GM18505 (cell line): ENCODE measurements at regions not wholly inside any gene's neighbourhood (a gene's known extent, or its start where the extent isn't known, plus 50 kb on each side); places are given as distances from the start of the nearest gene placed in this dataset.

Experiments used
- ATAC-seq: cut with Tn5 transposase; IDR thresholded peaks from one replicate; pipeline ENCODE4 v1.9.1; 2021; ENCODE audit not compliant: unreplicated experiment
- POLR2A ChIP-seq: IDR thresholded peaks from 4 replicates; pipeline ENCODE4 v1.6.1; 2011; ENCODE audit warnings: borderline replicate concordance; ENCODE audit not compliant: insufficient read depth, insufficient read length; ENCODE audit errors: extremely low read depth

GRCh38 chr1:201748335-201748734, 80.6 kb upstream of the IPO9 start:
- no peak for ATAC-seq

GRCh38 chr1:201749059-201749690, 79.8 kb upstream of the IPO9 start:
- no peak for TF ChIP-seq POLR2A
- ATAC-seq: no peak

More at GRCh38 chr1:201748335-201748734, 80.6 kb upstream of the IPO9 start:
- TF ChIP-seq POLR2A: no peak

DNA sequence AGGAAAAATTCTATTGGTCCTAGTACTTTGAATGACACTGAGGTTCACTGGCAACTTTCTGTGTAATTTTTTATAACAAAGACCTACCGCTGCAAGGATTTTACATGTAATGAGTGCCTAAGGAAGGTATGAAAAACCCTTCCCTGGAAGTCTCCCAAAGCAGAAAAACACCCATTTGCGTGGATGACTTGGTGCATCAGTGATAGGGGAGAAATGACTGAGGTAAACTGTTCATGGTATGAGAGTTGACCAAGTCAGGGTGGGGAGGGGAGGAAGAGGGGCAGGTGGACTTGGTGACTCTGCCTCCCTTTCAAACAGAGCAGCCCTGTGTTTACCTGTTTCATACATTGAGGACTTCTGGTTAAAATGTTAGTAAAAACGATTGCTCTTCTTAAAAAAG, 78.8 kb upstream of the IPO9 start:
- ATAC-seq: no peak
- no peak for TF ChIP-seq POLR2A

GRCh38 chr1:201750934-201751333, 78.0 kb upstream of the IPO9 start:
- TF ChIP-seq POLR2A: no peak
- ATAC-seq: no peak

- ATAC-seq: no peak
- TF ChIP-seq POLR2A: no peak
These were observed 77.1 kb upstream of the IPO9 start for GRCh38 chr1:201751872-201752271.

GRCh38 chr1:201752333-201752732, 76.6 kb upstream of the IPO9 start:
- TF ChIP-seq POLR2A: no peak
- no peak for ATAC-seq

DNA sequence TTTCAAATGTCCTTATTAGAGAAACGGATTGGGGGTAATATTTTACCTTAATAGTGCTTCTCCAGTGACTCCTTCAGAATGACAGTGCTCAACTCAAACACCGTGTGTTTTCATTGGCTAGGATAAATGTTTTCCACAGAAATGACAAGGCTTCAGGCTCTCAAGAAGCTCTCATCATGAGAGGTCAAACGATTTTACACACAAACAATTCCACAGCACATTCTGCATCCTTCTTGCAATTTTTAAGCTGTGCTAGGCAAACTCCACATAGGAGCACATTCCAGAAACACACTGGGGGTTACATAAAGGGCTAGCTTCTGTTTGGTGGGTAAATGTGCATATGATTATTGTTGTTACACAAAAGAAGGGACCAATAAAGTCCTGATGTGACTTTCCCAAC, 75.5 kb upstream of the IPO9 start:
- ATAC-seq: no peak
- TF ChIP-seq POLR2A: no peak

DNA sequence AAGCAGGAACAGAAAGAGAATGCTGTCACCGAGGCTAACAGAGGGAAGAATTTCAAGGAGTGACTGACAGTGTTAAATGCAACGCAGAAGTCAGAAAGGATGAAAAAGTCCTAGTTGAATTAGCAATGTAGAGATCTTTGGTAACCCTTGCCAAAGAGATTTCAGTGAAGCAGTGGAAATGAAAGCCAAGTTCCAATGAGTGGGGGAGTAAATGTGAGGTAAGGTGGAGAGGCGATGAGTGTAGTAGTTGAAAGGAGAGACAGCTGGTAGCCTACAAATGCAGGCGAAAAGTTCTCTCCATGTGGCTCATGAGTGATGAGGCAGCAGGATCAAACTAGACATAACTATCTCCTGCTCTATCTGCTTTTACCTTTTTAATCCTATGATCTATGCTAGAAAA, 74.6 kb upstream of the IPO9 start:
- ATAC-seq: no peak
- no peak for TF ChIP-seq POLR2A

DNA sequence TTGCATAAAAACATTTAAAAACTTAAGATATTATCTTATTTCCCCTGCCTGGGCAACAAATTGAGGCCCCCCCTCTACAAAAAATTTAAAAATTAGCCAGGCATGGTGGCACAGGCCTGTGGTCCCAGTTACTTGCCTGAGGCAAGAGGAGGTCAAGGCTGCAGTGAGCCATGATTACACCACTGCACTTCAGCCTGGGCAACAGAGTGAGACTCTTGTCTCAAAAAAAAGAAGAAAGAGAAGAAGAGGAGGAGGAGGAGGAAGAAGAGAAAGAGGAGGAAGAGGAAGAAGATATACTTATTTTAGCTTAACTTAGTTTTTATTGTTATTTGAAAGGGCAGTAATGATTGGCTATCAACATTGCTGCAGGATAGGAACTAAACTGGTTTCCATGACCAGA, 73.8 kb upstream of the IPO9 start:
- no peak for TF ChIP-seq POLR2A

DNA sequence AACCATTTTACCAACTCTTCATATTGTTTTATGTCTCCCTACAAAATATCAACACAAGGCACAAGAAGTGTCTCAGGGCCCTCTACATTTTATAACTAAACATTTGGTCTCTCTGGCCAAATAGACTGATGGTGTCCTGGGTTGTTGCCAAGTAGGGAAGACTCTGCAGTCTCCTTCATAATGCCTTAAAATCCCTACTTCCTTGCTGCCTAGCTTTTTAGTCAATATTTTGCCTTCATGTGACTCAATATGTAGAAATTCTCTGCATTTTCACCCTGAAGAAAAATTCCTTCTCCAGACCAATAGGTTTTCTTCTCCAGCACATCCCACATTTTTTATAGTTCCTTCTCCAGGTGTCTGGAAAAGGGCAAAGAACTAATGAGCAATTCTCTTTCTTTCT, 72.6 kb upstream of the IPO9 start:
- TF ChIP-seq POLR2A: no peak
- no peak for ATAC-seq

More for the DNA sequence above, 73.8 kb upstream of the IPO9 start:
- no peak for ATAC-seq

GRCh38 chr1:201758499-201759050, 70.4 kb upstream of the IPO9 start:
- TF ChIP-seq POLR2A: no peak

DNA sequence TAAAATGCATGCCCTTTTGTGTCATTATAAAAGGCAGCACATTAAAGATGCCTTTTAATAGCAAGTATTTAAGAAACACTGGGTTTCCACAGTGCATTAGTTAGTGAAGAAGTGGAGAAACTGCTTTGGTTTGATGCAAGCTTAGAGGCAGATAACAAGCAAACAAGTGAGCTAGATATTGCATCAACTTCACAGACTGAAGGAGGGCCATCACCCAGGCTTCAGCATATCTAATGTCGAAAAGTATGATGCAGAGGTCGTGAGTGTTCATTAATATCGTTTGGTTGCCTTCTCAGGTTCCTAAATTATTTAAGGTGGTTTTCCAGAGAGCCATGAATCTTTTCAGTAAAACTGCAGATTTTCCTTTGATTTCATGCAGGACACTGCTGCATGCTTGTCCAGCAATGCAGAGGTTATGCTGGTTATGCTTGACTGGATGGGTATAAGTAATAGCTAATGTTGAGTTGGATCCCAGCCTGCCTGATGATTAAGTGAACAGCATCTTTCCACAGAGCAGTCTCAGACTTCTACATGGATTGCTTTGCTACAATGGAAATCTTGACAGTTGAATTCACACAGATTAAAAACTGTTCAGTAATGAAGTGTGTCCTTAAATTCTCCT, 69.7 kb upstream of the IPO9 start:
- no peak for TF ChIP-seq POLR2A
- no peak for ATAC-seq

More at GRCh38 chr1:201758499-201759050, 70.4 kb upstream of the IPO9 start:
- no peak for ATAC-seq

DNA sequence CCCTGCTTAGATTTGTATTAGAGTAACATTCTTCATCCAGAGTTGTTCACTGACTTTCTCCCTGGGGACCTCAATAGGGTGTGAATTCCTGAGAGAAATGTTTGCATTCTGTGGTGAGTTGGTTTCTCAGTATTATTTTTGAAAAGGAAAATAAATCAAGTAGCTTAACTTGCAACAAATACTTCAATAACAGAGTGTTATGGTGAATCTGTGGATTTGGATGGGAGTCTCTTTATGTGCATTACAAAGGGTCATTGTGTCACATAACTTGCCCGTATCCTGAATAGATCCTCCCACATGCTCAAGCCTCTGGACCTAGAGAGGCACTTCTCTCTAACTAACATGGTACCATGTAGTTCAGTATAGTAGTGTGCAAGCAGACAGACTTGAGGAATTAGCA, 68.4 kb upstream of the IPO9 start:
- TF ChIP-seq POLR2A: no peak
- ATAC-seq: no peak

- TF ChIP-seq POLR2A: no peak
- ATAC-seq: no peak
These were observed 67.8 kb upstream of the IPO9 start for GRCh38 chr1:201761178-201761577.

DNA sequence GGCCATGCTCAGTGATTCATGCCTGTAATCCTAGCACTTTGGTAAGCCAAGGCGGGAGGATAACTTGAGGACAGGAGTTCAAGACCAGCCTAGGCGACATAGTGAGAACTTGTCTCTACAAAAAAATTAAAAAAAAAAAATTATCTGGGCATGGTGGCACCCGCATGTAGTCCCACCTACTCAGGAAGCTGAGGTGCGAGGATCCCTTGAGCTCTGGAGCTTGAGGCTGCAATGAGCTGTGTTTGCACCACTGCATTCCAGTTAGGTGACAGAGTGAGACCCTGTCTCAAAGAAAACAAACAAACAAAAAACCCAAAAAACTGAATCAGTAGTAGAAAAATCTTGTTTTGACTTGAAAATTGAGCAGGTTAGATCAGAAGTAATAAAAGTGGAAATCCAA, 67.1 kb upstream of the IPO9 start:
- ATAC-seq: no peak
- no peak for TF ChIP-seq POLR2A

DNA sequence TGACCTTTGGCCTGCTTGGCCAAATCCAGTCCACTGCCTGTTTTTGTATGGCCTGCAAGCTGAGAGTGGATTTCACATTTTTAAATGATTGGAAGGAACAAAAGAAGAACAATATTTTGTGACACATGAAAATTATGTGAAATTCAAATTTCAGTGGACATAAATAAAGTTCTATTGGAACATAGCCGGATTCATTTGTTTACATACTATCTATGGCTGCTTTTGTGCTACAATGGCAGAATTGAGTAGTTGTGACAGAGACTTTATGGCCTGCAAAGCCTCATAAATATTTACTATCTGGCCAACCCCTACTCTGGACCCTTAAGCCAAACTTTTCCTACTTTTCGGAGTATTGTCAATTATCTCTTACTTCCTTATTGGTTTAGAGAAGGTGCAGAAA, 66.6 kb upstream of the IPO9 start:
- no peak for TF ChIP-seq POLR2A
- ATAC-seq: no peak
